ENCODE measurements at regions not wholly inside any gene's neighbourhood (a gene's known extent, or its start where the extent isn't known, plus 50 kb on each side); places are given as distances from the start of the nearest gene placed in this dataset.
A peak's percentile ranks its signal among the peaks of the same experiment; 100 is the strongest.

DNA sequence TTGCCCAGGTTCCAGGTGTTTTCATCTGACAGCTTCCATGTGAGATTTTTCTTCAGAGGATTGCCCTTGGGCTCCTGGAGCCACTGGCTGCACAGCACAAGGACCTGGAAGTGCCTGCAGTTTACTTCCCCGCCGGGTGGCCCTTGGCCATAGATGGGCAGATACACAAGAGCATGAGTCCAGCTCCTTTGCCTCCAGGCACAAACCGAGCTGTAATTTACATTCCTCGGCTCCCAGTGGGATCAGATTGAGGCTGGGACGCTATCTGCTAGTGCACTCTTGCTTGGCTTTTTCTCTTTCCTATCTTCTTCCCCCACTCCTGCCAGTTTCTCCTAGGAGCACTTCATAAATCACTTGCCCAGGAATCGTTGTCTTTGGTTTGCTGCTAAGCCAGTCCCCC lies 85.4 kb upstream of the RALY start:
- no peak for DNase-seq (ENCODE audit: low read depth, low spot score)

DNA sequence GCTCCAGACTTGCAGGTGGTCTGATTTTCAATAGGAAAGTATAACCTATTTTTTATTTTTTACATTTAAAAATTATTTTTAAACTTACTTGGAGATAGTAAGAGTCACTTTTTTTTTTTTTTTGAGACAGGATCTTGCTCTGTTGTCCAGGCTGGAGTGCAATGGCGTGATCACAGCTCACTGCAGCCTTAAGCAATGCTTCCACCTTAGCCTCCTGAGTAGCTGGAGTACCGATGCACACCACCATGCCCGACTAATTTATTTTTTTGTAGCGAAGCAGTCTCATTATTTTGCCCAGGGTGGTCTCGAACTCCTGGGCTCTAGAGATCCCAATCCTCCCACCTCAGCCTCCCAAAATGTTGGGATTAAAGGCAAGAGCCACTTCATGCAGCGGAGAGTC lies 84.8 kb upstream of the RALY start:
- H3K36me3 ChIP-seq (ENCODE audit: insufficient read depth, insufficient read length, low read length) = no peaks in the 10 kb centered on the region
- no peaks in the 10 kb centered on the region for H3K9me3 ChIP-seq (ENCODE audit: insufficient read depth, low read length)
- H3K27me3 ChIP-seq (ENCODE audit: insufficient read depth, insufficient read length) = no peaks in the 10 kb centered on the region
- peaks cover 11% of the 10 kb centered on the region for H3K4me1 ChIP-seq (ENCODE audit: insufficient read depth, insufficient read length)
- DNase-seq (ENCODE audit: low read depth, low spot score) = no peak
- H3K4me3 ChIP-seq (ENCODE audit: insufficient read length, low read depth) = no peak overlapping the region
- no peak overlapping the region for H3K9ac ChIP-seq (ENCODE audit: insufficient read length, low read depth)
- TF ChIP-seq SUZ12 (IDR thresholded peaks at IDR 0.05; ENCODE audit: extremely low read depth, insufficient read depth, insufficient read length) (no peak), YY1 (IDR thresholded peaks at IDR 0.05; ENCODE audit: insufficient read depth, insufficient read length) (no peak)

More for the DNA sequence above, 85.4 kb upstream of the RALY start:
- no peaks in the 10 kb centered on the region for H3K36me3 ChIP-seq (ENCODE audit: insufficient read depth, insufficient read length, low read length)
- no peaks in the 10 kb centered on the region for H3K9me3 ChIP-seq (ENCODE audit: insufficient read depth, low read length)
- H3K4me1 ChIP-seq (ENCODE audit: insufficient read depth, insufficient read length) = peaks cover 11% of the 10 kb centered on the region
- TF ChIP-seq ZNF274 (IDR thresholded peaks at IDR 0.05; ENCODE audit: low read depth, low read length) = no peak
- TF ChIP-seq SUZ12 (IDR thresholded peaks at IDR 0.05; ENCODE audit: extremely low read depth, insufficient read depth, insufficient read length) = no peak
- no peak for TF ChIP-seq YY1 (IDR thresholded peaks at IDR 0.05; ENCODE audit: insufficient read depth, insufficient read length)
- no peak overlapping the region for H3K4me3 ChIP-seq (ENCODE audit: insufficient read length, low read depth)
- H3K27me3 ChIP-seq (ENCODE audit: insufficient read depth, insufficient read length) = no peaks in the 10 kb centered on the region
- H3K9ac ChIP-seq (ENCODE audit: insufficient read length, low read depth) = no peak overlapping the region

DNA sequence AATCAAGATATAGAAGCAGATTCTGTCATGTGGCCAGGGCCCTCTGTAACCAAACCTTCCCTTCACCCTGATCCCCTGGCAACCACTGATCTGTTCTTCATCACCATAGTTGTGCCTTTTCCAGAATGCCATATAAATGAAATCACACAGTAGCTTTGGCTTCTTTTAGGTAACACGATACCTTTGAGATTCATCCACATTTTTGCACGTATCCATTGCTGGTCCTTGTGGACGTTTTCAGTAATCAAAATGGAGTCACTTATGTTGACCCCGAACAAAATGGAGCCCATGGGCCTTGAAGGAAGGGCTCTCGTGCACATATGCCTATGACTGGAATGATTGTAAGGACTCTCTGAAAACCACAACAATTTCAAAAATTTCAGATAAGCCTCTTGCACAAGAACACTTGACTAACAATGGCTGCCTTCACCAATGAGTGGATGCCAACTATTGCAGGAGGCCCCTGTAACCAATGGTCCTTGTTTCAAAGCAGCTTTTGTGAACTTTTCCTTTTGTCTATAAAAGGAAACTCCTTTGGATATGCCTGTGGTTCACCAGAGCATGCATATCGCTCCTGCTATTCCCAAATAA lies 84.3 kb upstream of the RALY start:
- DNase-seq (ENCODE audit: low read depth, low spot score) = peak; percentile 32
- Histone ChIP-seq H3K9ac (ENCODE audit: insufficient read length, low read depth) (no peak overlapping the region), H3K4me3 (ENCODE audit: insufficient read length, low read depth) (no peak overlapping the region), H3K36me3 (ENCODE audit: insufficient read depth, insufficient read length, low read length) (no peaks in the 10 kb centered on the region), H3K27me3 (ENCODE audit: insufficient read depth, insufficient read length) (no peaks in the 10 kb centered on the region), H3K9me3 (ENCODE audit: insufficient read depth, low read length) (no peaks in the 10 kb centered on the region), H3K4me1 (ENCODE audit: insufficient read depth, insufficient read length) (peaks cover 11% of the 10 kb centered on the region)
- TF ChIP-seq YY1 (IDR thresholded peaks at IDR 0.05; ENCODE audit: insufficient read depth, insufficient read length) (peak; percentile 56), ZNF274 (IDR thresholded peaks at IDR 0.05; ENCODE audit: low read depth, low read length) (no peak)

DNA sequence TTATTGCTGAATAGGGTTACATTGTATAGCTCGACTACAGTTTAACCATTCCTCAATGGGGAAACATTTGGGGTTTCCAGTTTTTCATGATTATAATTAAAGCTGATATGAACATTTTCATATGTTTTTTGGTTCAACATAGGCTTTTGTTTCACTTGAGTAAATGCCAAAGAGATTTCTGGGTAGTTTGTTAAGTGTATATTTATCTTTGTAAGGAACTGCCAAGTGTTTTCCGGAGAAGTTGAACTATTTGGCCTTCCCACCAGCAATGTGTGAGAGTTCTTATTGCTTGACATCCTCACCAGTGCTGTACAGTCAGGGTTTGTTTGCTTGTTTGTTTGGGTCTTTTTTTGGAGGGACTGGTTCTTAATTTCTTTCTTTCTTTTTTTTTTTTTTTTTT lies 83.7 kb upstream of the RALY start:
- Histone ChIP-seq H3K4me1 (ENCODE audit: insufficient read depth, insufficient read length) (peaks cover 11% of the 10 kb centered on the region), H3K9me3 (ENCODE audit: insufficient read depth, low read length) (no peaks in the 10 kb centered on the region), H3K4me3 (ENCODE audit: insufficient read length, low read depth) (no peak overlapping the region), H3K9ac (ENCODE audit: insufficient read length, low read depth) (no peak overlapping the region), H3K36me3 (ENCODE audit: insufficient read depth, insufficient read length, low read length) (no peaks in the 10 kb centered on the region), H3K27me3 (ENCODE audit: insufficient read depth, insufficient read length) (no peaks in the 10 kb centered on the region)
- no peak for DNase-seq (ENCODE audit: low read depth, low spot score)
- TF ChIP-seq ZNF274 (IDR thresholded peaks at IDR 0.05; ENCODE audit: low read depth, low read length) (no peak), YY1 (IDR thresholded peaks at IDR 0.05; ENCODE audit: insufficient read depth, insufficient read length) (no peak), SUZ12 (IDR thresholded peaks at IDR 0.05; ENCODE audit: extremely low read depth, insufficient read depth, insufficient read length) (no peak)

DNA sequence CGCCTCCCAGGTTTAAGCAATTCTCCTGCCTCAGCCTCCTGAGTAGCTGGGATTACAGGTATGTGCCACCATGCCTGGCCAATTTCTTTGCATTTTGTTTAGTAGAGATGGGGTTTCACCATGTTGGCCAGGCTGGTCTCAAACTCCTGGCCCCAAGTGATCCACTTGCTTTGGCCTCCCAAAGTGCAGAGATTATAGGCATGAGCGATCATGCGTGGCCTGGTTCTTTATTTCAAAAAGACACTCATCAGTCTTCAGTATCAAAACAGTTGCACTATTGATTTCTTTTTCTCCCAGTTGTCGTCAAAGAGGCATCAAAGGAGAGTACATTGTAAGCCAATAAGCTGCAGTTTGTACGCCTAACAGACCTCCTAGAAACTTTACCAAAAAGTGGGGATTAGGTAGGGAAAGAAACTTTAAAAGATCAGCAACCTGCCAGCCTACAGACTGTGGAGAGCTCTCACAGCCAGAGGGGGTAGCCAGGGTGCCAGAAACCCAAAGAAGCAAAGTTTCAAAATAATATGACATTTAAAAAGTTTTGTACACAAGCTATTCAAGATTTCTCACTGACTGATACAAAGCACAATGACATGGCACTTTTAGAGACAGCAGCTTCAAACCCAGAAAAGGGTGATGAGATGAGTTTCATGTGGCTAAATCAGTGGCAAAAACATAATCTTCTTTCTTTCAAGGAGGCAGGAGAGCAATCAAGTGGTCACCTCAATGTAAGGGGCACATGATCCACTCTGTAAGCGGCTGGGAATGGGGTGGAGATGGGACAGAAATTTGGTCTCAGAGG lies 83.0 kb upstream of the RALY start:
- no peak for TF ChIP-seq ZNF274 (IDR thresholded peaks at IDR 0.05; ENCODE audit: low read depth, low read length)
- TF ChIP-seq SUZ12 (IDR thresholded peaks at IDR 0.05; ENCODE audit: extremely low read depth, insufficient read depth, insufficient read length) = no peak
- TF ChIP-seq YY1 (IDR thresholded peaks at IDR 0.05; ENCODE audit: insufficient read depth, insufficient read length) = no peak
- H3K9ac ChIP-seq (ENCODE audit: insufficient read length, low read depth) = no peak overlapping the region
- H3K9me3 ChIP-seq (ENCODE audit: insufficient read depth, low read length) = no peaks in the 10 kb centered on the region
- H3K27me3 ChIP-seq (ENCODE audit: insufficient read depth, insufficient read length) = no peaks in the 10 kb centered on the region
- no peaks in the 10 kb centered on the region for H3K36me3 ChIP-seq (ENCODE audit: insufficient read depth, insufficient read length, low read length)
- no peak overlapping the region for H3K4me3 ChIP-seq (ENCODE audit: insufficient read length, low read depth)
- H3K4me1 ChIP-seq (ENCODE audit: insufficient read depth, insufficient read length) = peaks cover 11% of the 10 kb centered on the region
- no peak for DNase-seq (ENCODE audit: low read depth, low spot score)

DNA sequence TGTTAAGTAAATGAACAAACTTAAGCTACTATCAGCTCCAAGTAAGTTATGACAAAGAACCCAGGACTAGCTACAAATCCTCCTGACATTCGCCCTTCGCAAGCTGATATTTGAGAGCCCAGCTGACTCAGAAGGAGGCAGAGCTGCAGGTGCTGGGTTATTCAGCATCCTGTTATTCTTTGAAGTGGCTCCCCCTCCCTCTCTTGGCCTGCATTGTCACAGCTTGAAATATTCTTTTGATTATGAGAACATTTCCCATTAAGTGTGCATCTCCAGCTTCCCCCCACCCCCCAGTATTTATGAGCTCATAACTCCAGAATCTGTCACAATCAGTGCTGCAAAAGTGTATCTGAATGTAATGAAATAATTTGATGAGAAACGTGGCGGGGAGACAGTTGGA lies 78.8 kb upstream of the RALY start:
- no peaks in the 10 kb centered on the region for H3K9me3 ChIP-seq (ENCODE audit: insufficient read depth, low read length)
- no peak overlapping the region for H3K9ac ChIP-seq (ENCODE audit: insufficient read length, low read depth)
- H3K4me3 ChIP-seq (ENCODE audit: insufficient read length, low read depth) = no peak overlapping the region
- no peak for DNase-seq (ENCODE audit: low read depth, low spot score)
- TF ChIP-seq YY1 (IDR thresholded peaks at IDR 0.05; ENCODE audit: insufficient read depth, insufficient read length) (no peak), ZNF274 (IDR thresholded peaks at IDR 0.05; ENCODE audit: low read depth, low read length) (no peak), SUZ12 (IDR thresholded peaks at IDR 0.05; ENCODE audit: extremely low read depth, insufficient read depth, insufficient read length) (no peak)
- no peaks in the 10 kb centered on the region for H3K36me3 ChIP-seq (ENCODE audit: insufficient read depth, insufficient read length, low read length)
- peaks cover 7% of the 10 kb centered on the region for H3K4me1 ChIP-seq (ENCODE audit: insufficient read depth, insufficient read length)
- H3K27me3 ChIP-seq (ENCODE audit: insufficient read depth, insufficient read length) = no peaks in the 10 kb centered on the region

DNA sequence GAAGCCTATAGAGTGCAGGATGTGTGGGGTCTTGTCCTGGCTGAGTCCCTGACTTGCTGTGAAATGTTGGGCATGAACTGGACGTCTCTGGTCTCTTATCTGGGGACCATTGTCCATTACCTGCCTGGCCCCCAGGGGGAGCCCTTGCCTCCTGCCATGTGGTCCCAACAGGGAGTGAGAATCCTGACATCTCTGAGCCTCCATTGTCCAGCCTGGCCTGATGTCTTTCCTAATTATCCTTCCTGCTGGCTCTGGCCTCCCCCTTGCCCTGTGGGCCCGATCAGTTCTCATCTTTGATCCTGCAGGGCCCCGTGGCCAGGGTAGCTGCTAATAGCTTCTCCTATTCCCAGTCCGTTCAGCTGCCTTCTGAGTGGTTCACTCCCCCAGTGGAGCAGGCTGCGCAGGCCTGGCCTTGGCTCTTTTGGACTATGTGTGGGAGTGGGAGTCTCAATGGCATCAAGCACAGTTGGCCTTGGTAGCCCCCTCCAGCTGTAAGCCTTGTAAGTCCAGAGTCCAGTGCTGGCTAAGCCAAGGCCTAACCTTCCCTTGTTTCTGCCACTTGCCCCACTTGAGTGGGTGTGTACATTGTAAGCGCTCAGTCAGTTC lies 77.9 kb upstream of the RALY start:
- DNase-seq (ENCODE audit: low read depth, low spot score) = no peak
- H3K9ac ChIP-seq (ENCODE audit: insufficient read length, low read depth) = no peak overlapping the region
- peaks cover 7% of the 10 kb centered on the region for H3K4me1 ChIP-seq (ENCODE audit: insufficient read depth, insufficient read length)
- H3K9me3 ChIP-seq (ENCODE audit: insufficient read depth, low read length) = no peaks in the 10 kb centered on the region
- H3K36me3 ChIP-seq (ENCODE audit: insufficient read depth, insufficient read length, low read length) = no peaks in the 10 kb centered on the region
- H3K27me3 ChIP-seq (ENCODE audit: insufficient read depth, insufficient read length) = no peaks in the 10 kb centered on the region
- H3K4me3 ChIP-seq (ENCODE audit: insufficient read length, low read depth) = no peak overlapping the region
- TF ChIP-seq ZNF274 (IDR thresholded peaks at IDR 0.05; ENCODE audit: low read depth, low read length) (no peak), YY1 (IDR thresholded peaks at IDR 0.05; ENCODE audit: insufficient read depth, insufficient read length) (no peak)

Measured in NT2/D1 (cell line).